SK-N-MC (cell line): ENCODE measurements at regions not wholly inside any gene's neighbourhood (a gene's known extent, or its start where the extent isn't known, plus 50 kb on each side); places are given as distances from the start of the nearest gene placed in this dataset.

Experiments used
- EZH2 ChIP-seq: fragments of 200-600 bp; sonication (generic); IDR thresholded peaks from one replicate; pipeline ENCODE4 v1.6.1; 2017; ENCODE audit warnings: antibody characterized with exemption
- FOXP2 ChIP-seq: optimal IDR thresholded peaks from 2 replicates; pipeline ENCODE3; 2011; ENCODE audit warnings: mild to moderate bottlenecking, moderate library complexity; ENCODE audit not compliant: insufficient read depth; ENCODE audit errors: extremely low read length, control extremely low read depth

DNA sequence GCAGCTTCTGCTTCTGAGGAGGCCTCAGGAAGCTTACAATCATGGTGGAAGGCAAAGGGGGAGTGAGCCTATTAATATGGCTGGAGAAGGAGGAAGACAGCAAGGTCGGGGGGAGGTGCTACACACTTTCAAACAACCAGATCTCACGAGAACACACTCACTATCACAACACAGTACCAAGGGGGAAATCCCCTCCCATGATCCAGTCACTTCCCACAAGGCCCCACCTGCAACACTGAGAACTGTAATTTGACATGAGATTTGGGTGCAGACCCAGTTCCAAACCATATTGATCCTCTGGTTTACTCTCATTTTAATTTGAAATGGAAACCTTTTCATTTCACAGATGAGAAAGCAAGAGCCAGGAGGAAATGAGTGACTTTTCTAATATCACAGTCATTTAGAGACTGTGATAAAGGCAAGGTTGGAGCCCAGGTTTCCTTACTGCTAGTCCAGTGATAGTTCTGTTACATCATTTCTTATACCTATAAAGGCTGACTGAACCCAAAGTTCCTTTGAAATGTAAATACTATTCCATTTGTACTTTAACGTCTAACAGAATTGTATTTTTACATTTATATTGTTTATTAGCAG lies 105.8 kb upstream of the GAP43 start:
- TF ChIP-seq EZH2 (no peak), FOXP2 (no peak)
